HT-29 (cell line): ENCODE measurements at regions not wholly inside any gene's neighbourhood (a gene's known extent, or its start where the extent isn't known, plus 50 kb on each side); places are given as distances from the start of the nearest gene placed in this dataset.

Experiments used
- DNase-seq: peaks from one replicate; pipeline ENCODE4 v3.0.0-alpha.2; 2015; ENCODE audit warnings: low spot score

- no peak for DNase-seq
These were observed 542.3 kb downstream of the METTL4 start for GRCh38 chr18:2028986-2029385.

GRCh38 chr18:2030647-2031046 is 540.7 kb downstream of the METTL4 start:
- no peak for DNase-seq

GRCh38 chr18:2032036-2032435 is 539.3 kb downstream of the METTL4 start:
- no peak for DNase-seq

GRCh38 chr18:2035056-2035455 is 536.2 kb downstream of the METTL4 start:
- no peak for DNase-seq

GRCh38 chr18:2036086-2036485 is 535.2 kb downstream of the METTL4 start:
- DNase-seq, result no peak

GRCh38 chr18:2040279-2040678 is 531.0 kb downstream of the METTL4 start:
- DNase-seq, result no peak

GRCh38 chr18:2049986-2050385 is 521.3 kb downstream of the METTL4 start:
- DNase-seq, result no peak

- peak; percentile 54 for DNase-seq
These were observed 520.6 kb downstream of the METTL4 start for GRCh38 chr18:2050702-2051201.

GRCh38 chr18:2053490-2054089 is 517.7 kb downstream of the METTL4 start:
- no peak for DNase-seq

- DNase-seq, result no peak
These were observed 512.0 kb downstream of the METTL4 start for GRCh38 chr18:2059336-2059735.

GRCh38 chr18:2060086-2060485 is 511.2 kb downstream of the METTL4 start:
- no peak for DNase-seq

- DNase-seq, result peak; percentile 51
These were observed 500.7 kb downstream of the METTL4 start for GRCh38 chr18:2070631-2071030.

GRCh38 chr18:2075499-2075898 is 495.8 kb downstream of the METTL4 start:
- no peak for DNase-seq

GRCh38 chr18:2082676-2083075 is 488.6 kb downstream of the METTL4 start:
- no peak for DNase-seq

- peak; percentile 56 for DNase-seq
These were observed 487.6 kb downstream of the METTL4 start for GRCh38 chr18:2083691-2084090.

- DNase-seq, result no peak
These were observed 484.9 kb downstream of the METTL4 start for GRCh38 chr18:2086439-2086838.

- no peak for DNase-seq
These were observed 483.2 kb downstream of the METTL4 start for GRCh38 chr18:2087877-2088673.

GRCh38 chr18:2089396-2089795 is 481.9 kb downstream of the METTL4 start:
- no peak for DNase-seq

- DNase-seq, result no peak
These were observed 479.4 kb downstream of the METTL4 start for GRCh38 chr18:2091937-2092336.

- DNase-seq, result no peak
These were observed 474.8 kb downstream of the METTL4 start for GRCh38 chr18:2096551-2096950.

GRCh38 chr18:2100694-2101213 is 470.6 kb downstream of the METTL4 start:
- DNase-seq, result no peak

GRCh38 chr18:2102022-2102421 is 469.3 kb downstream of the METTL4 start:
- no peak for DNase-seq

- no peak for DNase-seq
These were observed 468.0 kb downstream of the METTL4 start for GRCh38 chr18:2103299-2103698.
